Activated CD8-positive, alpha-beta memory T cell treated with anti-CD3 and anti-CD28 coated beads, Interleukin-2, amount 10 ng/mL, durations not matched to agents 7 days and 5 days (primary cell): ENCODE measurements at regions not wholly inside any gene's neighbourhood (a gene's known extent, or its start where the extent isn't known, plus 50 kb on each side); places are given as distances from the start of the nearest gene placed in this dataset.

Source experiments
- ATAC-seq: fragments of 150-1000 bp; cut with Tn5 transposase; one replicate; pipeline ENCODE4 v1.10.0; 2021; ENCODE audit warnings: moderate library complexity
- CTCF ChIA-PET: fragments of 350-600 bp; sonication (Branson Sonifier 250); formaldehyde crosslinking; loops from one replicate; lab custom pipeline; 2021; ENCODE audit warnings: antibody characterized with exemption; lab: Charles Lee
- DNase-seq: peaks from one replicate; pipeline ENCODE4 v3.0.0-alpha.2; 2020
- H3K27ac Mint-ChIP-seq: one replicate; pipeline ENCODE4 v1.8.0; 2021; ENCODE audit warnings: mild to moderate bottlenecking, mixed read lengths
- H3K27me3 Mint-ChIP-seq: one replicate; pipeline ENCODE4 v1.8.0; 2021; ENCODE audit warnings: mixed read lengths
- H3K36me3 Mint-ChIP-seq: one replicate; pipeline ENCODE4 v1.8.0; 2021; ENCODE audit warnings: mild to moderate bottlenecking, mixed read lengths
- H3K4me1 Mint-ChIP-seq: one replicate; pipeline ENCODE4 v1.8.0; 2021; ENCODE audit warnings: mixed read lengths
- H3K4me3 Mint-ChIP-seq: one replicate; pipeline ENCODE4 v1.8.0; 2021; ENCODE audit warnings: mild to moderate bottlenecking, moderate library complexity, mixed read lengths
- H3K9me3 Mint-ChIP-seq: one replicate; pipeline ENCODE4 v1.8.0; 2022; ENCODE audit warnings: low read depth, mixed read lengths

DNA sequence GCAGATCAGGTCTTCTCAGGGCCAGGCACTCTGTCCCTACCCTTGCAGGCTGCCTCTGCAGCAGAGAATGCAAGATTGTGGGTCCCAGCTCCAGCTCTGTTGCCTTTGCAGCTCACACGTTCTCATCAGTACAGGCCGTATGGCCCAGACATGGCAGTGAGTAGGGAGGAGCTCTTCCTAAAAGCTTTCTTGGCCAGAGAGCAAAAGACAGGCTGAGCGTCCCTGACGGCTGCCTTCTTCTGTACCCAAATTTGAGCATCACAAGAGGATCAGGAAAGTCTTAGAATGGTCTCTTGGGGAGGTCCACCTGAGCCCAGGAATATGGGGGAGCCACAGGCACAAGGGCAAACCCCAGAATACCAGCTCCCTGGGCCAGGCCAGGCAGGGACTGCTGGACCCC lies 266.3 kb upstream of the ZMIZ1 start:
- no peak overlapping the region for H3K27ac Mint-ChIP-seq
- no peaks in the 10 kb centered on the region for H3K4me1 Mint-ChIP-seq
- ATAC-seq (no peak), DNase-seq (no peak)
- no peaks in the 10 kb centered on the region for H3K36me3 Mint-ChIP-seq
- H3K9me3 Mint-ChIP-seq: no peaks in the 10 kb centered on the region
- peaks cover 5% of the 10 kb centered on the region for H3K27me3 Mint-ChIP-seq
- CTCF ChIA-PET: no interaction called here
- H3K4me3 Mint-ChIP-seq: no peak overlapping the region

DNA sequence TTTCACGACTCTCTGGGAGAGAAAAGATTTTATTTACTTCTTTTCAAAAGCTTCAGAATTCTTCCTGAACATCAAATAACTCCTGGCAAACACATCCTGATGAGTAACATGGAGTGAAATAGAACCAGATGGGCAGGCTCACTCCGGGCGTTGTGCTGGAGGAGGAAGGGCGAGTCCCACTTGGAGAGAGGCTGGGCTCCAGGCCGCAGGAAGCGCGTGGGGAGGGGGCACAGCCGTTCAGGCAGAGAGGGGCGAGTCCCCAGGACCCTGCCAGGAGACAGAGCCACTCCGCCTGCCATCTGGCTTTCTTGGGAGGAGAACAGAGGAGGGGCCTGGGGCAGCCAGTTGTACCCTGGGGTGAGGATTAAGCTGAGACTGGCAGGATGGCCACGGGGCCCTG lies 265.9 kb upstream of the ZMIZ1 start:
- Mint-ChIP-seq H3K27me3 (peaks cover 5% of the 10 kb centered on the region), H3K36me3 (no peaks in the 10 kb centered on the region), H3K4me3 (no peak overlapping the region), H3K27ac (no peak overlapping the region), H3K4me1 (no peaks in the 10 kb centered on the region), H3K9me3 (no peaks in the 10 kb centered on the region)
- DNase-seq: no peak
- ATAC-seq: no peak
- CTCF ChIA-PET: no interaction called here

DNA sequence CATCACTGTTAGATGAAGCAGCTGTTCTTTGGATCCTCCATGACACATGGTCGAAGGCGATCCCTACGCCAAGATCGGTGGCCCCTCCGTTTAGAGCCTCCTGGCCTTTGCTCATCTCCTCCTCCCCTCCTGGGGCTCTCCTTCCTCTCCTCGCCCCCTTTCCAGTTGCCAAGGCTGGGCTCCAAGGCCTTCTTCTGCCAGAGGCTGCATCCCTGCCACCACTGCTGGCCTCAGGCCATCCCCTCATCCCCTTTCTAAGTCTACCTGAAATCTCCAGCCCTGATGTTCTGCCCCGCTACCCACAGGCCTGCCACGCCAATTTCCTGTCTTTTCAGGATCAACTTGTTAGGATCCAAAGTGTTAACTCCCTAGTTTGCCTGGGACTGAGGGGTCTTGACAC lies 265.1 kb upstream of the ZMIZ1 start:
- ATAC-seq (no peak), DNase-seq (no peak)
- no peaks in the 10 kb centered on the region for H3K9me3 Mint-ChIP-seq
- no peaks in the 10 kb centered on the region for H3K36me3 Mint-ChIP-seq
- CTCF ChIA-PET: no interaction called here
- peaks cover 3% of the 10 kb centered on the region for H3K27me3 Mint-ChIP-seq
- no peaks in the 10 kb centered on the region for H3K4me1 Mint-ChIP-seq
- H3K27ac Mint-ChIP-seq: no peak overlapping the region
- H3K4me3 Mint-ChIP-seq: no peak overlapping the region

GRCh38 chr10:78804411-78805032 lies 264.2 kb upstream of the ZMIZ1 start:
- Mint-ChIP-seq H3K27ac (no peak overlapping the region), H3K4me3 (no peak overlapping the region), H3K36me3 (no peaks in the 10 kb centered on the region), H3K27me3 (no peaks in the 10 kb centered on the region), H3K9me3 (no peaks in the 10 kb centered on the region), H3K4me1 (no peaks in the 10 kb centered on the region)
- CTCF ChIA-PET: no interaction called here
- no peak for ATAC-seq
- DNase-seq: no peak

DNA sequence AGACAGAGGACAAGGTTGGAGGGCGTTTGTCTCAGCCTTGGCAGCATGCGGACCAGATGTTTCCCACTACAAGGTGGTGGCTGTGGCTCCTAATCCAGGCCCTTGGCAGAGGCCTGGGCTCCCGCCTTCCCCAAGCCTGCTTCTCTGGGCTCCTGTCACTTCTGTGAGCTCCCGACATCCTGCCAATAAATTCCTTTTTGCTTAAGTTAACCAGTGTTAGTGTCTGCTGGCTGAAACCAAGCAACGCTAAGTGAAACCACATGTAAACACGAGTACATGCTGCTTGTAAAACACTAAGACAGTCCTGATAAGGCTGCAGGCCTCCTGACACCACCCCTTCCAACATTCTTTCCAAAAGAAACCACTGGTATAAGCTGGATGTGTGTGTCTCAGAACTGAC lies 263.6 kb upstream of the ZMIZ1 start:
- CTCF ChIA-PET: no interaction called here
- no peak overlapping the region for H3K4me3 Mint-ChIP-seq
- H3K9me3 Mint-ChIP-seq: no peaks in the 10 kb centered on the region
- no peaks in the 10 kb centered on the region for H3K4me1 Mint-ChIP-seq
- H3K27me3 Mint-ChIP-seq: no peaks in the 10 kb centered on the region
- ATAC-seq (no peak), DNase-seq (no peak)
- H3K36me3 Mint-ChIP-seq: no peaks in the 10 kb centered on the region
- no peak overlapping the region for H3K27ac Mint-ChIP-seq

- H3K4me3 Mint-ChIP-seq: no peak overlapping the region
- no peak overlapping the region for H3K27ac Mint-ChIP-seq
- H3K4me1 Mint-ChIP-seq: no peaks in the 10 kb centered on the region
- DNase-seq: no peak
- H3K9me3 Mint-ChIP-seq: no peaks in the 10 kb centered on the region
- no peak for ATAC-seq
- CTCF ChIA-PET: interaction anchor here (1.2 kb wide), 1 partner anchor 396 kb away, joined by 3 read pairs; no protein-coding TSS in a partner anchor
- no peaks in the 10 kb centered on the region for H3K36me3 Mint-ChIP-seq
- peaks cover 3% of the 10 kb centered on the region for H3K27me3 Mint-ChIP-seq
Measured at GRCh38 chr10:78806681-78807221, 262.0 kb upstream of the ZMIZ1 start.

- CTCF ChIA-PET: interaction anchor here (1.2 kb wide), 1 partner anchor 395 kb away, joined by 3 read pairs; no protein-coding TSS in a partner anchor
- no peak for ATAC-seq
- H3K27ac Mint-ChIP-seq: no peak overlapping the region
- no peaks in the 10 kb centered on the region for H3K36me3 Mint-ChIP-seq
- H3K9me3 Mint-ChIP-seq: no peaks in the 10 kb centered on the region
- DNase-seq: no peak
- peaks cover 3% of the 10 kb centered on the region for H3K27me3 Mint-ChIP-seq
- no peak overlapping the region for H3K4me3 Mint-ChIP-seq
- no peaks in the 10 kb centered on the region for H3K4me1 Mint-ChIP-seq
Measured at GRCh38 chr10:78807504-78808203, 261.1 kb upstream of the ZMIZ1 start.

- no peak overlapping the region for H3K27ac Mint-ChIP-seq
- no peaks in the 10 kb centered on the region for H3K36me3 Mint-ChIP-seq
- no peaks in the 10 kb centered on the region for H3K4me1 Mint-ChIP-seq
- no peak for DNase-seq
- CTCF ChIA-PET: no interaction called here
- ATAC-seq: no peak
- H3K9me3 Mint-ChIP-seq: no peaks in the 10 kb centered on the region
- no peak overlapping the region for H3K4me3 Mint-ChIP-seq
- H3K27me3 Mint-ChIP-seq: peaks cover 3% of the 10 kb centered on the region
Measured at GRCh38 chr10:78808286-78808685, 260.5 kb upstream of the ZMIZ1 start.

DNA sequence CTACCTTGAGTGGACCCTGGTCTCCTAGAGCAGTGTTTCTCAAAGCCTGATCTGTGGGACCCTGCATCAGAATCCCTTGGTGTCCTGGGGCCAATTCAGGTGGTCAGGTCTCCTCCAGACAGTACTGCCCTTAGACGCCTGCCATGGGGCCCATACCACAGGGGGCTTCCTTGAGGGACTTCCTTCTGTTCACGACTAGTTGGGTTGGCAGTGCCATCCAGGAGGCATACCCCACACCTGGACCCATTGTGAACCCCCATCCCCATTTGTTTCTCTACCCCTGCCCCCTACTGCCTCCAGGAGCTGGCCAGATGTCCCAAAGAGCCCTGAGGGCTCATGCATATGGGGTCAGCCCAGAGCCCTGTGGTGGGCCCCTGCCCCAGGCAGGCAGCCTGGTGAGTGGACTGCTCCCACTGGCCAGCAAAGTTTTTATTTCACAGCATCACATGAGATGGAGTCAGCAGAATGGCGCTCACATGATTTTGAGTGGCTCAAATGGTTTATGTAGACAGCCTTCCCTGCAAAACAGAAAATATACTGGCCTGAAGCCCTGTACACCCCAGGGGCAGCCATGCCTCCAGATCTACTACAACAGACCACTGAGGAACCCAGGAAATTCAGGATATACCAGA lies 259.9 kb upstream of the ZMIZ1 start:
- no peak for DNase-seq

DNA sequence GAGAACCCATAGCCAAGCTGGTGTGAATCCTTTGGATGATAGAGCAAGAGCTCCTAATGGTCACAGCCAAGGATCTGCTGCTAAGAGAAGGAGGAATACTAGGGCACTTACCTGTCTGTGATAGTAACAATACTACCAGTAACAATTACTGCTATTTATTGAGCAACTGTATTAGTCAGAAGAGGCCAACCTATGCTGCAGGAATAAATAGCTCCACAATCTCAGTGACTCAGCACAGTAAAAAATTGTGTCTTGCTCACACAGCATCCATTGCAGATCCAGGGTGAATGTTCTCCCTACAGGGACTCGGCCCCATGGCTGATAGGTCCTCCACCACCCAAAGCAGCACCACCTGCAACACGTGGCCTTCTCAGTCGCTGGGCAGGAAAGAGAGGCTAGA lies 257.6 kb upstream of the ZMIZ1 start:
- H3K4me1 Mint-ChIP-seq: no peaks in the 10 kb centered on the region
- no peak overlapping the region for H3K27ac Mint-ChIP-seq
- H3K36me3 Mint-ChIP-seq: no peaks in the 10 kb centered on the region
- DNase-seq (no peak), ATAC-seq (no peak)
- H3K9me3 Mint-ChIP-seq: no peaks in the 10 kb centered on the region
- H3K4me3 Mint-ChIP-seq: no peak overlapping the region
- peaks cover 12% of the 10 kb centered on the region for H3K27me3 Mint-ChIP-seq
- CTCF ChIA-PET: no interaction called here

More for the DNA sequence above, 259.9 kb upstream of the ZMIZ1 start:
- Mint-ChIP-seq H3K9me3 (no peaks in the 10 kb centered on the region), H3K4me1 (no peaks in the 10 kb centered on the region), H3K27ac (no peak overlapping the region), H3K27me3 (peaks cover 6% of the 10 kb centered on the region), H3K36me3 (no peaks in the 10 kb centered on the region), H3K4me3 (no peak overlapping the region)
- CTCF ChIA-PET: no interaction called here
- ATAC-seq: no peak

DNA sequence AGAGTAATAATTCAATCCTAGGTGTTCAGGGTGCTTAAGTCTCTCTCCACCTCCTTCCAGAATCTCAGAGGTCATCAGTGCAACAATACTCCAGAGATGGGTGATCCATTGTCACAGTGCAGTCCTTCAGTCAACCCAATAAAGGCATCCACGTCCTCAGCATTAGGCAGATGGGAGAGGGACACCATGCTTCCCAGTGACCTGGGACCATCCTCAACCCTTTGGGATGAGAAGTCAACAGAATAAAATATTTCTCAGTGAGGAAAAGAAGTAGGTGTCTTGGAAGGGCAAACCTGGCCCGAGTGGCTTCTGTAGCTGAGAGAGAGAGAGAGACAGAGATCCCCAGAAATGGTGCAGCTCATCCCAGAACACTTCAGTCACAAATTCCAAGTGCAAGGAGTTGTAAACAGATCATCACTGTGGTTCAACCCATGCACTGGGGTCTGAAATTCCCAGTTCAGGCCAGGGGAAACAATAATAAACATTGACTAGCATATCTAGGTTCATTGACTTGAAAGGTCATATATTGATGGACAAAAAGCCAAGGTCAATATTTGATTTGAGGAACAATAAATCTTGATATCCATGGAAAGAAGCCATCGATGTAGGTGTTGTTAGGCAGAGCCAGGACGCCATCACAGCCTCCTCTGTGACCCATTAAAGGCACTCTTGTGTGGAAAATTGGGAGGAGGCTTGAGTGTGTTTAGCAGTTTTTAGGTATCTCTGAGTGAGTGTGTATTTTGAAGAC lies 256.0 kb upstream of the ZMIZ1 start:
- Mint-ChIP-seq H3K4me3 (no peak overlapping the region), H3K9me3 (no peaks in the 10 kb centered on the region), H3K27ac (no peak overlapping the region), H3K4me1 (no peaks in the 10 kb centered on the region), H3K27me3 (peaks cover 12% of the 10 kb centered on the region), H3K36me3 (no peaks in the 10 kb centered on the region)
- ATAC-seq: no peak
- CTCF ChIA-PET: no interaction called here
- no peak for DNase-seq

GRCh38 chr10:78813526-78813925 lies 255.2 kb upstream of the ZMIZ1 start:
- DNase-seq (no peak), ATAC-seq (no peak)
- peaks cover 12% of the 10 kb centered on the region for H3K27me3 Mint-ChIP-seq
- no peak overlapping the region for H3K4me3 Mint-ChIP-seq
- CTCF ChIA-PET: no interaction called here
- no peak overlapping the region for H3K27ac Mint-ChIP-seq
- H3K4me1 Mint-ChIP-seq: no peaks in the 10 kb centered on the region
- H3K36me3 Mint-ChIP-seq: no peaks in the 10 kb centered on the region
- no peaks in the 10 kb centered on the region for H3K9me3 Mint-ChIP-seq

DNA sequence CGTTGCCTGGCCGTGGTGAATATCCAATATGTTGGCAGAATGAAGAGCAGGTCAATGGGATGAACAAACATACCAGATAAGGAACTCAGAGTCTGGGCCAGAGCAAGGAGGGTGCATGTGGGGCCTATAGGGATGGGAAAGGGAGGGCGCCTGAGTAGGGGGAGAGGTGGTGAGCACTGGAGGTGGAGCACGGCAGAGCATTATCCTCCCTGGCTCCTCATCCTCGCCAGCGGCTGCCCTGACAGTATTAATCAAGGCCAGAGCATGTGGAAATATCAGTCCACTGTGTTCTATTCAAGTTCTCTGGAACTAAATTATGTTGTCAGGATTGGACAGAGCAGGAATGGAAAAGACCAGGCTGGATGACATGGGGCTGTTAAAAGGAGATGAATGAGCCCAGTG lies 254.8 kb upstream of the ZMIZ1 start:
- peaks cover 12% of the 10 kb centered on the region for H3K27me3 Mint-ChIP-seq
- DNase-seq (no peak), ATAC-seq (no peak)
- H3K4me3 Mint-ChIP-seq: no peak overlapping the region
- H3K4me1 Mint-ChIP-seq: no peaks in the 10 kb centered on the region
- CTCF ChIA-PET: no interaction called here
- H3K27ac Mint-ChIP-seq: no peak overlapping the region
- no peaks in the 10 kb centered on the region for H3K9me3 Mint-ChIP-seq
- no peaks in the 10 kb centered on the region for H3K36me3 Mint-ChIP-seq
